DMS79 (cell line): ENCODE measurements at regions not wholly inside any gene's neighbourhood (a gene's known extent, or its start where the extent isn't known, plus 50 kb on each side); places are given as distances from the start of the nearest gene placed in this dataset.

ENCODE experiments used
- DNase-seq: peaks from one replicate; lab custom pipeline; 2025; lab: John Stamatoyannopoulos, UW

DNA sequence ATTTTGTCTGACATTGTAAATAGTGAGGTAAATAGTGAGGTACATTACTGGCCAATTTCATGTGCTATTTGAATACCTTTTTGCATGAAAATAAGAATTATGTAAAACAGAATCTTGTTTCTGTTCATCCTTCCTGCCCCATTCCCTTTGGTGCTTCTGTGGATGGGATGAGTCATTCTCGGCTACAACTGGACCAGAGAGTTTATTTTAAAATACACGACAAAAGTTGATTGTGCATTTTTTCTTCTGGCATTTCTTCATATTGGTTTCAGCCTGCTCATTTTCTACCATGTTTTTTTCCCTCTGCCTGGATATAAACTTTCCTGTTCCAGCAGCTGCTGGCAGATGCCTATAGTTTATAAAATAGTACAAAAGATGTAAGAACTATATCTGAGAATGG is 107.5 kb downstream of the CYSLTR2 start:
- no peak for DNase-seq

DNA sequence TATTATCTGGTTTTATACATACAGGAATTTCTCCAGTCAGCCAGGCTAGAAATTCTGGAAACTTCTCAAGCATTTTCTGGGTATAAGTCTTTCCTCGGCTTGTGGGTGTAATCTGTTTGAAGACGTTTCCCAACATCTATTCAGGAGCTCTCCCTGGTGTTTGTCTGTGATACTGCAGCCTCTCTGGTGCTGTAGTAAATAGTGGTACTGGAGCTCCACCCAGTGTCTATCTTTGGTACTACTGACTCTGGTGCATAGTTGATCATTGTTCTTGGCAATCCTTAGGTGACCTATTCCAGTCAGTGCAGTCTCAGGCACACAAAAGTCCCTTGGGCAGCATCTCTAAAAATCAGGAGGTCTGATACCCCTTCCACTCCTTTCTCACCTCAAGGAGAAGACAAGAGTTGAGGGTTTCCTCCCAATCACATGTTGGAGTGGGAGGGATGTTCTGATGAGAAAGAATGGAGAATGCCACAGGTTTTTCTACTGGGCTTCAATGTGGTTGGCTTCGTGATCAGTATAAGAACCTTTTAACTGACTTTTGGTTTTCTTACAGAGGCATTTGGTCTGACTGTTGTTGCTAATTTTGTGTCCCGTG is 115.5 kb downstream of the CYSLTR2 start:
- no peak for DNase-seq

DNA sequence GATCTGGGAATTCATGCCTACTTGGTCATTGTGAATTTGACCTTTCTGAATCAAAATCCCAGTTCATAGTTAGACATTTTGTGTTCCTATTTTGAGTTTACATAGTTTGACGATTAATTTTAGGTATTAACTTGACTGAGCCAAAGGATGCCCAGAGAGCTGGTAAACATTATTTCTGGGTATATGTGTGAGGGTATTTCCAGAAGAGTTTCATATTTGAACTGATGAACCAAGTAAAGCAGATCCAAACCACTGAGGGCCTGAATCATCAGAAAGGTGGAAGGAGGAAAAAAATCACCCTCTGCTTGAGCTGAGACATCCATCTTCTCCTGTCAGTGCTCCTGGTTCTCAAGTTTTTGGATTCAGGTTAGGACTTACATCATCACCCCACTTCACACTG is 116.6 kb downstream of the CYSLTR2 start:
- no peak for DNase-seq

DNA sequence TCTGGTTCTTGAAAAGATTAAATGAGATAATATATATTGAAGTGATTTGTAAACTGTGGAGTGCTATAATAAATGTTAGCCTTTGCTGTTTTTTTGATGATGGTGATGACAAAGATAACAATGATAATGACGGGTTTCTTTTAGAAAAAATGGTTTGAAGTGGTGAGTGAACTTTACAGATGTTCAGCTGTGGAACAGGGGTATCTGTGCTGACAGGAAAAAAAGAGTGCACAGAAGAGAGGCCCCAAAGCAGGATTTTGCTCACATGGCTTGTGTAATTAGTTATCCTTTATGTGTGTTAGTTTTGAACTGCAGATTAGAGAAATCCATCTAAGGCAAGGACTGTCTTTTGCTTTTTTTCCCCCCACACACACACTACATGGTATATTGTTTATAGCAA is 119.2 kb downstream of the CYSLTR2 start:
- DNase-seq = no peak

DNA sequence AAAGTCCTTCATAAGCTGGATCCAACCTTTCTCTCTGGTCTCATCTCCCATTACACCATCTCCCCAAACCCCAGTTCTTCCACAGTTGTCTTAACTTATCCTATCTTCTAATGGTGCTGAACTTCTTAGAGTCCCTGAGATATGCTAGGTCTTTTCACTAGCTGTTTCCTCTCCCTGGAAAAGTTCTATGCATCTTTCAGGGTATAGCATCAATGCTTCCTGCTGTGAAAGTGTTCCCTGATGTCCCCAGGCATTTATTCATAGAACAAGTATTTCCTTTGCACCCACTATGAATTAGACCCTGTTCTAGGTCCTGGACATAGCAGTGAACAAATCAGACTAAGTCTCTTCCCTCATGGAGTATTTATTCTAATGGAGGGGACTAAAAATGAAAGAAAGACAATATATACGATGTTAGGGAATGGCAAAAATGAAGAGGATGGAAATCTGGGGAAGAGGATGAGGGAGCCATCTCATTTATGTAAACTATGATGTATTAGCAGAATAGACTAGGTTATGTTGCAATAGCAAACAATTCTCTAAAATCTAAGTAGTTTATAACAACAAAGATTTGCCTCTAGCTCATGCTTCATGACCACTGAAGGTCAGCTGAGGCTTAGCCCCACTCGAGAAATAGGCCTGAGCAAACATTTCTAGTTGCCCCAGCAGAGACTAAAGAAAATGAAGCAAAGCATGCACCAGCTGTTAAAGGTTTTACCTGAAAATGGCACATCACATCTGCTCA is 120.0 kb downstream of the CYSLTR2 start:
- DNase-seq = no peak

DNA sequence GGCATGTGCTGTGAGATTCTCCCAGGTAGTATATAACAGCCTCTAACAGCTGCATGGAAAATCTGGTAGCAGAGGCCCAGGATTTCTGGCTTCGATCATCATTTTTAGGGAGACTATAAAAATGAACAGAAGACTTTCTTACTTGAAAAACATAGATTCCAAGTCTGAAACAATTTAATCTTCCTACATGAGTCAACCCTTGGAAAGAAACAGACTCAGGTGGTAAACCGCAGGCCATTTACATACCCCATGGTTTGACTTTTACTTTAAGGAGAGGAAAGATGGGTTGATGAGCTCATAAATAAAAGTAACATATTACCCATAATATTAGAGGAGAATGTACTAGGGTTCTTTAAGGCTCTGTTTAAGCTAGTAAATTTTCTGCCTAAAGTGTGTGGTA is 121.6 kb downstream of the CYSLTR2 start:
- no peak for DNase-seq

DNA sequence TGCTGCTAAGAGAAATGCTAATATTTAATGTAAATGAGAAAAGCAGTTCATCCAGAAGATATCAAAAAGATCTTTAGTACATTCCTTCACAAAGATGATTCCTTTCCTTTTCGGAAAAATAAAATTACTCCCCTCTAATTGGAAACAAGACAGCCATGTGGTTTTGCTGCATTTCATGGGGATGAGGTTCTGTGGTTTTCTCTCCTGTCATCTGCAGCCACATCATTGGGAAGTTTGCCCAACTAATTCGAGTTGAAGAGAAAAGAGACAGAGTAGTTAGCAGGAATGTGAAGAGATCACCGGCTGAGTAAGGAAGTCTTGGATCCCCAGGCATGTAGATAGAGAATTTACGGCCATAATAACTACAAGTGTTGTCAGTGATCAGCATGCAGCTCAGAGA is 122.1 kb downstream of the CYSLTR2 start:
- no peak for DNase-seq

DNA sequence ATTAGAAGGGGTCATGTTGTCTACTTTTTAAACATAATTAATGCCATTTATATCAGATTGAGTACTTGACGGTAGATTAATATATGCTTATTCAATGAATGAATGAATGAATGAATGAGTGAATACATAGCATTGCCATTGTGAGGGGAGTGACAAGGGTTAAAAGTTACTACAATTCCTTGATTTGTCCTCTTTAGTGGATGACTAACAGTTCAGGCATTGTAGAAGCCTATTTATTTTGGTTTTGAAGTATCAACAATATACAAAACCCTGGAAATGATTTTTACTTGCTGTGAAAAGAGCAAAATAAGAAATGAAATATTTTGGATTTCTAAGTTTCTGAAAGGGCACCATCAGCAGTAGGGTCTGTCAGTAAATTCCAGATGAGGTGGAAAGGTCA is 122.7 kb downstream of the CYSLTR2 start:
- DNase-seq = no peak

DNA sequence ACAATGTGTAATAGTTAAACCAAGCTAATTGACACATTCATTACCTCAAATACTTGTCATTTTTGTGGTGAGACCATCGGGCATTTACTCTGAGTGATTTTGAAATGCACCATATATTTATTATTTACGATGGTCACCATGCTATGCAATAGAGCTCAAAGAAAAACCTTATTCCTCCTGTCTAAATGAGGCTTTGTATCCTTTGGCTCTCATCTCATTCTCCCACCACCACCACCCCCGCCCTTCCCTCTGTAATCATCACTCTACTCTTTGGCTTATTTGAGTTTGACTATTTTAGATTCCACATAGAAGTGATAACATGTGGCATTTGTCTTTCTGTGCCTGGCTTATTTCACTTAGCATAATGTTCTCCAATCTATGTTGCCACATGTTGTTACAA is 124.9 kb downstream of the CYSLTR2 start:
- DNase-seq = no peak

DNA sequence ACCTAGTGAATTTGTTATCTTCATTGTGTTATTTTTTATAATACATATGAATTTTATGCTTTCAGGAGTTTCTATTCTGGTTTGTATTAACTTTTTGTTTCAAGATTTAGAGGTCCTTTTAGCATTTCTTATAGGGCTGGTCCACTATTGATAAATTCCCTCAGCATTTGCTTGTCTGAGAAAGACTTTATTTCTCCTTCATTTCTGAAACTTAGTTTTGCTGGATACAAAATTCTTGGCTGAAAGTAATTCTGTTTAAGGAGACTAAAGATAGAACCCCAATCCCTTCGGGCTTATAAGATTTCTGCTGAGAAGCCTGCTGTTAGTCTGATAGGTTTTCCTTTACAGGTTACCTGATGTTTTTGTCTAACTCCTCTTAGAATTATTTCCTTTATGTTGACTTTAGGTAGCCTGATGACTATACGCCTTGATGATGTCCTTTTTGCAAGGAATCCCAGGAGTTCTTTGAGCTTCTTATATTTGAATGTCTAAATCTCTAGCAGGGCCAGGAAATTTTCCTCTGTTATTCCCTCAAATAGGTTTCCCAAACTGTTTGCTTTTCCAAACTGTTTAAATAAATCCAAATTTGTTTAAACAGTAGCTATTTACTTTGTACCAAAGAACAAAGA is 127.1 kb downstream of the CYSLTR2 start:
- DNase-seq = no peak

DNA sequence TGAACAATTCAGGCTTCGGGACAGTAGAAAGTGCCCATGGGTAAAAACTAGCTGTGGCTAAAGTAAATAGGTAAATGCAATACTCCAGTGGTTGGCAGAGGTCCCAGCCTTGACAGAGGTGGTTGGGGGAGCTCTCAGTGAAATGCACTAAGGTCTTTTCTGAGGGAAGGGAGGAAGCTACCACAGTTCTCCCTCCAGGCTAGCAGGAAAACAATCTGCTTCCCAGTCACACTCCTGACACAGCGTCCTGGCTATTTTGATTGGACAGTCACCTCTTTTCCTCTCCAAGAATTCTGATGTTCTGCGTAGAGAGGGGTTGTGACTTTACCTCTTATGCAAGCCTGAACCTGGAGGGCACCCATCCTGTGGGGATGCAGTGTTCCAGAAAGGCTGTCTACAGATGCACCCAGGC is 128.7 kb downstream of the CYSLTR2 start:
- DNase-seq = no peak

DNA sequence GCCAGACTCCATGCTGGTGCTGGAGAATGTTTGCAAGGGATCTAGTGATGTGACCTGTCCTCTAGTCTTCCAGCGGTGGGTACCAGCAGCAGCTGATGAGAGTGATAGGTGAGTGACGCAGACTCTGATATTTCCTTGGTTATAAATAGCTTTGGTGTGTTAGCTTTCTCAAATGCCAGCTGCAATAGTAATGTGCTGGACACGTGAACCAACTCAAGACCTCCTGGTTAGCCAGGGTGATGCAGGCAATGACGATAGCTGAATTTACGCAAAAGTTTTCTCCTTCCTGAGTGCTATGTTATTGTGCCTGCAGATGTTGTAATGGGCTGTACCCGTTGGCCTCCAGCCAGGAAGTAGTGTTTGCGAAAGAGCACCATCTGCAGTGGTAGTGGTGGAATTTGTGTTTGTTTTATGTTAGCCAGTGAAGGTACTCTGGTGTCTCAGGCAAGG is 129.5 kb downstream of the CYSLTR2 start:
- no peak for DNase-seq

DNA sequence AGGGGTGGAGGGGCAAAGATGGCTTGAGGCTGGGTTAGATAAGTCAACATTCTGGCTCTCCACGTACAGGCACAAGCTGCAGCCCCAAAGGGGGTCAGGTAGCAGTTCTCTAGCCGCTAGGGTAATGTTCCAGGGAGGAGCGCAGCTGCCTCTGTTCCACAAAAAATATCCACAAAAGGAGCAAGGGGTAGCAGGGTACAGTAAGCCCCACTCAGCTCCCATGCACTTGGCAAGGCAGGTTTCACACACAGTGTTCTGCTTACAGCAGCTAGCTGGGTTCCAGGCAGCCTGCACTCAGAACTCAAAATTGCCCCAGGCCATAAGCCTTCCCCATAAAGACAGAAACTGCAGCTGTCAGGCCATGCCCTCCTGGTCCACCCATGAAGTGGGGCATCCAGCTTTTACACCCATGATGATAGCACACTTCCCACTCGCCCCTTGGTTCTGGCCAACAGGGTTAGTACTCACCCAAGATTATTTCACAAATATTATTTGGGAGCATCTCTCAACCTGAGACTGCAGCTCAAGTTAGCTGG is 130.0 kb downstream of the CYSLTR2 start:
- no peak for DNase-seq

DNA sequence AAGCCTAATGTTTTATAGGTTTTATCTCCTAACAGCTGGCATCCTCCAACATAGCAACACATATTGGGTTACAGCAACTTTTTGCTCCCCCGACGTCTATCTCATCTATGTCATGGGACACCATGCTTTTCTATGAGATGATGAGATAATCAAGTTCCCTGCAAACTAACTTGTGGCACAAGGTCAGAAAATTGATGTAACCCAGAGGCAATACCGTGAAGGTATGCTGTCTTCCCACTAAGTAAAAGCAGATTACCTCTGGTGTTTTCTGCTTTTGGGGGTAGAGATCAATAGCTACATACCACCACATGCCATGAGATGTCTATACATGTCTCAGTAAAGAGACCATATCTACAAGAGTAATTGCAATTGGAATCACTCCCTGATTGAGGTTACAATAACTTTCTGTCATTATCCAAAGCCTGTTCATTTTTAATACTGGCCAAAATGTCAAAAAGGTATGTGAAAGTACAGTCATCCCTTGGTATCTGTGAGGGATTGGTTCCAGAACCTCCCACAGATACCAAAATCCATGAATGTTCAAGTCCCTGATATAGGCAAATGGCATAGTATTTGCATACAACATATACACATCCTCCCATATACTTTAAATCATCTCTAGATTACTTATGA is 131.3 kb downstream of the CYSLTR2 start:
- no peak for DNase-seq

DNA sequence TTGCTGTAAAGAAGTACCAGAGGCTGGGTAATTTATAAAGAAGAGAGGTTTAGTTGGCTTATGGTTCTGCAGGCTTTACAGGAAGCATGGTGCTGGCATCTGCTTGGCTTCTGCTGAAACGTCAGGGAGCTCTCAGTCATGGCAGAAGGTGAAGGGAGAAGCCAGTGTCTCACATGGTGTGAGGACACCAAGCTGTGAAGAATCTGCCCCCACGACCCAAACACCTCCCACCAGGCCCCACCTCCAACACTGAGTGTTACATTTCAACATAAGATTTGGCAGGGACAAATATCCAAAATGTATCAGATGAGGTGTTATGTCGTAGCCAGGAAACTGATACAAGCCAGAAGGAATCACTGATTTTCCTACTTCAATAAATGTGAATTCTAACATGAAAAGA is 136.5 kb downstream of the CYSLTR2 start:
- DNase-seq = no peak

DNA sequence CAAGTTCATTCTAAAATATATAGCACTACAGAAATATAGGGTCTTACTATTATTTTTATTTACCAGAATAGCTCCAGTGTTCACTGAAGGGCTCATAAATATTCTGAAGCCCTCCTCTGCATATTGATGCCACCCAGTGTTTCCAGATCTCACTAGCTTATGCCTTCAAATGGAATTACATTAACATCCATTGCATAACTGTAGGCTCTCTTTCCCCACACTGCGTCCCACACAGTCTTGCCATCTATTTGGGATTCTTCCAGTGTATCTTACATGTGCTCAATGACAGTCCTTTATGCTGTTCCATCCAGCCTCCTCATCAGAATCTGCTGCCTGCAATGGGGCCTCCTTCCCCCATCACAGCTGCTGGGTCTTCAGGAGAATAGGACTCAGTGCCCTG is 137.2 kb downstream of the CYSLTR2 start:
- no peak for DNase-seq

DNA sequence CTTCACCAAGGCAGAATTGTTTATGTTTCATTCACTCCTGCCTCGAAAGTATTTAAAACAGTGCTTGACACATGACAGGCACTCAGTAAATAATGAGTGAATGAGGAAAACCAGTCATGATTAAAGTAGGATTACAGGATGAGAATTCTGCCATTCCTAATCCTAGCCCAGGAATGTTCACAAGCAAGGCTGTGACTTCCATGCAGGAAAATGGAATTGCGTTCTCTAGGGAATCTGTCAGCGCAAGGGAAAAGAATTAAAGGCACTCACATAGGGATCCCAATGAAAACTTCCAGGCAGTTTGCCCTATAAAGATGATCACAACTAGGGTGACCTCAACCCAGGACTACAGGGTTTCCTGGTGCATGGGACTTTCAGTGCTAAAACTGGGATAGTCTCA is 143.4 kb downstream of the CYSLTR2 start:
- DNase-seq = no peak

DNA sequence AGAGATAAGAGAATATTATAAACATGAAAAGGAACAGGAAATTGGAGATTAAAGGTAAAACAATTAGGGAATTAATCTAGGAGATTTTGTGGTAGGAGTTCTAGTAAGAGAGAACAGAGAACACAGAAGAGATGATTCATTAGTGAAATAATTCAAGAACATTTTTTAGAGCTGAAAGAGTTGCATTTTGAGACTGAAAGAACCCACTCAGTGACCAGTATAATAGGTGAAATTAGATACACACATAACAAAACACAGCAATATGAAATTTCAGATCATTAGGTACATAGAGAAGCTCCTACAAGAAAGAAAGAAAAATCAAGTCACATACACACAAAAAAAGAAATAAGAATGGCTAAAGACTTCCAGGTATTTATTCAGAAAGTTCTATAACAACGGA is 144.0 kb downstream of the CYSLTR2 start:
- DNase-seq = no peak

DNA sequence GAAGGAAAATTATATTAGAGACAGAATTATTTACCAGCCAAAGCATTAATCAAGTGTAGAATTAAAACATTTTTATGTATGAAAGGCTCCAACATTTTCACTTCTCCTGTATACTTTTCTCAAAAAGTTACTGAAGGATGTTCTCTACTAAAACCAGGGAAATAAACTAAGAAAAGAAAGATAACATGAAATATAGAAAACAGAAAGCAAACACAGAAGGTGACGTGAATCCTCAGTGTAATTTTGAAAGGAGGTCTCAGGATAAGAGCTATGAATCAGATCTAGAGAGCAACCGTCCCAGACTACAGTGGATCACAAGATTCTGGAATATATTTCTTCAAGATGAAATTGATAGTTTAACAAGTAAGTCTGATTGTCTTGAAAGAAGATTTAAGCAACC is 144.5 kb downstream of the CYSLTR2 start:
- DNase-seq = no peak

DNA sequence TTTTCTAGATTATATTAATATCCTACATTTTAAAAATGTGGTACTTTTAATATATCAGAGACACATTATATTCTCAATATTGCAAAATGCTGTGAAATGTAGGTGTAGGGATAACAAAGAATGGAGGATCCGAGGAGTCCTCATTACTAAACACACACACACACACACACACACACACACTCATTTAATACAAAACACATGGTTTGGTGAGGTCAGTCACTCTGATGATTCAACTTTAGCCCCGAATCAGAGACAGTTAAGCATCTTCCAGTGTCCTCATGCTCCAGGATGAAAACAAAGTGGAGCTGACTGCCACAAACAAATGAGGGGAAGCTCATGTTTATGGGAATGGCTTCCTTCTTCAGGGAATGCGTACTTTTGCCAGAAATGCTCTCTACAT is 147.5 kb downstream of the CYSLTR2 start:
- DNase-seq = no peak

DNA sequence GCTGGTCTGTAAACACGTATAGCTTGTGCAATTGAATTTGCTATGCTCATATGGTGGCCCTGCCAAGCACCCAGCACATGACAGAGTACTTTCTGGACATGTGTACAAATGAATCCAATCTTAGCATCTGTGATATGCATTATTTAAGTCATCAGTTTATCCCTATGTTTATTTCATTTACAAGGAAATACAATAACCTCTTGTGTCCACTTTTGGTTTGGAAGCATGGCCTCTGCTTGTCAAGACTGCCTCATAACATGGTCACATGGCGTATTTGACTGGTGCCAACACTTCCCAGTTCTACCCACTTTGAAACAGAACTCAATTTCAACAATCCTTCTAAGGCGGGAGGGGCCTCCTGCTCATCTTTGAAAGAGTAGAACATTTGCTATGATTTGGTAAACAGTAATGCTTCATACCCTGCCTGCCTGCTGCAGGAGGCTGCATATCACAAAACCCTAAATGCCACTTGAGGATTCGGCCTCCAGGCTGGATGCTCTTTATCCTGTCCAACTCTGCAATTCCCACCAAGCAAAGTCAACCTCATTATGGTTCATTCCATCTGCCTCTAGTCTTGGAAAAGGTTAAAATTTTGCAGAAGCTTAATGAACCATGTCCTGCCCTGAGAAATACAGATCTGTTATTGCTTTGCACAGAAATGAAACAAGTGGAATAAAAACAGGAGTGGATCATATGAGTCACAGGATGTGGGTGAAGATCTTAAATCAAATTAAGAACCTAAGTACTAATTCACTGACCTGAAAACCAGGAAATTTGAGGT is 151.3 kb downstream of the CYSLTR2 start:
- DNase-seq = no peak

DNA sequence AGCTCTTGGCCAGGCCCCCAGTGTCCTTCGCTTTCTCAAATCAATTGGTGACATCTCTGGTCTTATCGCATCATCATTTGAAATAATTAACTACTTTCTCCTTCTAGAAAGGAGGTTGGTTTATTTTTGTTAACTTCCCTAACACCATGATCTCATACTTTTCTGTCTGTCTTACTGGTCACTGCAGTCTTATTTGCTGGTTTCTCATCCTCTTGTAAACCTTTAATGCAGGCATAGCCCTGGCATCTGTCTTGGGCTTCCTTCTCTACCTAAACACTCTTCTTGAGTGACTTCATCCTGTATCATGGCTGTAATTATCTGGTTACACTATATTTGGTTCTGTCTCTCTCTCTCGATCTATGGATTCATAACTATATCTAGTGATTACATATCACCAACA is 152.8 kb downstream of the CYSLTR2 start:
- DNase-seq = no peak
